ENCODE measurements at regions not wholly inside any gene's neighbourhood (a gene's known extent, or its start where the extent isn't known, plus 50 kb on each side); places are given as distances from the start of the nearest gene placed in this dataset.

DNA sequence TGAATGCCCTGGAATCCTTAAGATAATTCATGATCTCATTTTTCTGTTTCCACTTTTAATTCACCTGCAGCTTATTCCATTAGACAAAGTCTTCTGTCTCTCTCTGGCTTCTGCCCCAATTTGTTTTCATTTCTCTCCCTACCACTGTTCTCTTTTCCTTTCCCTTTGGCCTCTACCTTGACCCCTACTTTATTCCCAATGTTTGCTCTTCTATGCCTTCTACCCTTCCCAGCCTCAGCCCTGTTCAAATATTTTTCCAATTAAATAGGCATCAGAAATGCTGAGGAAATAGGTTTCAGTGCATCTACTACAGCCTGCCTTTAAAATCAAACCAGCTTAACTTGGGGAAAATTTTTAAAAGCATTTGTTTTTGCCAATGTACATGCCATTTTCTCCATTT lies 443.7 kb upstream of the CWC22 start:
- Mint-ChIP-seq H3K36me3 (ENCODE audit: low read depth) (no peaks in the 10 kb centered on the region), H3K4me3 (no peak overlapping the region), H3K9me3 (ENCODE audit: low read depth) (no peaks in the 10 kb centered on the region), H3K4me1 (no peaks in the 10 kb centered on the region), H3K27ac (no peak overlapping the region), H3K27me3 (no peaks in the 10 kb centered on the region)
- intact Hi-C loops (cut with DNase I, micrococcal nuclease), result no loop called here
- ChIA-PET POLR2A (no interaction called here), CTCF (no interaction called here)
- no peak for ATAC-seq
- DNase-seq, result no peak

DNA sequence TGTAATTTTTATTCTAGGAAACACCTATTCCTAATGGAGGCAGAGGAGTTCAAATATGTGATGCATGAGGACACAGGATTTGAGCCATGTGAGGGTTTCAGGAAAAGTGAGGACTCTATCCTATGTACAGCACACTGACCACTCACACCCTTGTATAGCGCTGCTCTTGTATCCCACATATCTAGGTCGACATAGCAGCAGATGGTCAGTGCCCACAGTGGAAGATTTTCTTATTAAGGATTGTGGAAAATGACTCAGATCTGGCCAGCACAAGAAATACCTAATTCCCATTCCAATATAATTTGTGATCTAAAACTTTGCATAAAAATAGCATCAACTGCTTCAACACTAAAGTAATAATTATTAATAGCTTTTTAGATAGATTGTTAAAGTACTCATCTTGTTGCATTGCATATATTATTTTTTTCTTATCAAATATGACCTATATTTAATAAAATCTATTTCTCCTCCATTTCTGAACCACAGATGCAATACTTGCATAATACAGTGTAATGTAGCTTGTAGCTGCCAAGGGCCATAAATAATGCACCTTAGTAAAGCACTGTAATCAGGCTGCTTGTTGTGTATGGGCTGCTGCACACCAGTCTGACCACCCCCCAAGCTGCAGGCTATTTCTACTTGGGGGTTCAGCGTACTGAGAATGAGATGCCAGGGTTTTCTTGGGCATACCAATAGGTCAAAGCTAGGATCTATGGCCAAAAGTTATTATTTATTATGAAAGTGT lies 442.2 kb upstream of the CWC22 start:
- CTCF ChIA-PET, result no interaction called here
- no peak overlapping the region for H3K4me3 Mint-ChIP-seq
- no peaks in the 10 kb centered on the region for H3K27me3 Mint-ChIP-seq
- no peaks in the 10 kb centered on the region for H3K9me3 Mint-ChIP-seq (ENCODE audit: low read depth)
- H3K36me3 Mint-ChIP-seq (ENCODE audit: low read depth), result no peaks in the 10 kb centered on the region
- intact Hi-C loops (cut with DNase I, micrococcal nuclease), result no loop called here
- H3K4me1 Mint-ChIP-seq, result no peaks in the 10 kb centered on the region
- H3K27ac Mint-ChIP-seq, result no peak overlapping the region
- no peak for ATAC-seq
- POLR2A ChIA-PET, result no interaction called here
- no peak for DNase-seq

DNA sequence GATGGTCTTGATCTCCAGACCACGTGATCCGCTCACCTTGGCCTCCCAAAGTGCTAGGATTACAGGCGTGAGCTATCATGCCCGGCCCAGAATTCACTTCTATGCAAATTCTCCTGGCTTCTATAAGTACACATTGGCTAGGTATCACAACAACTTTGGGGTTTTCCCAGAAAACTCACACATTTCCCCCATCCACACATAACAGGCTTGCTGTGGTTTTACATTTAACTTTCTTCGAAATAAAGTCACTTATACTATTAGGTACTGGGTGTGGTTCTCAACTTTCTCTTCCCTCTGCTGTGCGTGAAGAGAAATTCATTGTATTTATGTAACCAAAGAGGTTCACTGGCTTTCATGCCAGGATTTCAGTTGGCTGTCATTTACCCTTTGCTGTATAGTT lies 439.4 kb upstream of the CWC22 start:
- H3K27me3 Mint-ChIP-seq, result no peaks in the 10 kb centered on the region
- no peak overlapping the region for H3K4me3 Mint-ChIP-seq
- H3K36me3 Mint-ChIP-seq (ENCODE audit: low read depth), result no peaks in the 10 kb centered on the region
- ATAC-seq (no peak), DNase-seq (no peak)
- no peaks in the 10 kb centered on the region for H3K4me1 Mint-ChIP-seq
- POLR2A ChIA-PET, result no interaction called here
- CTCF ChIA-PET, result no interaction called here
- intact Hi-C loops (cut with DNase I, micrococcal nuclease), result no loop called here
- H3K27ac Mint-ChIP-seq, result no peak overlapping the region
- no peaks in the 10 kb centered on the region for H3K9me3 Mint-ChIP-seq (ENCODE audit: low read depth)

DNA sequence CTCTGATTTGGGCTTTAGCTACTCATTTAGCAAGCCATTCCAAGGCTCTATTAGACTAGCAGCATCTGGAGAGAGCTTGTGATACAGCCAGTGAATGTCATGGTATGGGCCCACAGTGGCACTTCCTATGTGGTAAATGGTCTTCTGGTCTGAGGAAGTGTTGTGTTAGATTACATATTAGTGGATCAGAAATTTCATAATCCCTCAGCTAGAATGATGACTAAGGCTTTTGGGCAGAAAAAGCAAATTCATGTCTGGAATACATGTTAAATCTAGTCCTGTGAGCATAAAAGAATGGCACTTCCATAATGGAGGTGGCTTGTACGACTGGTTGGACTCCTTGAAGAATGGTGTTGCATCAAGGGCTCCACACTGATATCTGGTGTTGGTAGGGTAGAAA lies 436.8 kb upstream of the CWC22 start:
- Mint-ChIP-seq H3K4me3 (no peak overlapping the region), H3K36me3 (ENCODE audit: low read depth) (no peaks in the 10 kb centered on the region), H3K27ac (no peak overlapping the region), H3K9me3 (ENCODE audit: low read depth) (no peaks in the 10 kb centered on the region), H3K27me3 (no peaks in the 10 kb centered on the region), H3K4me1 (no peaks in the 10 kb centered on the region)
- ChIA-PET CTCF (no interaction called here), POLR2A (no interaction called here)
- no peak for ATAC-seq
- no peak for DNase-seq
- intact Hi-C loops (cut with DNase I, micrococcal nuclease), result no loop called here

DNA sequence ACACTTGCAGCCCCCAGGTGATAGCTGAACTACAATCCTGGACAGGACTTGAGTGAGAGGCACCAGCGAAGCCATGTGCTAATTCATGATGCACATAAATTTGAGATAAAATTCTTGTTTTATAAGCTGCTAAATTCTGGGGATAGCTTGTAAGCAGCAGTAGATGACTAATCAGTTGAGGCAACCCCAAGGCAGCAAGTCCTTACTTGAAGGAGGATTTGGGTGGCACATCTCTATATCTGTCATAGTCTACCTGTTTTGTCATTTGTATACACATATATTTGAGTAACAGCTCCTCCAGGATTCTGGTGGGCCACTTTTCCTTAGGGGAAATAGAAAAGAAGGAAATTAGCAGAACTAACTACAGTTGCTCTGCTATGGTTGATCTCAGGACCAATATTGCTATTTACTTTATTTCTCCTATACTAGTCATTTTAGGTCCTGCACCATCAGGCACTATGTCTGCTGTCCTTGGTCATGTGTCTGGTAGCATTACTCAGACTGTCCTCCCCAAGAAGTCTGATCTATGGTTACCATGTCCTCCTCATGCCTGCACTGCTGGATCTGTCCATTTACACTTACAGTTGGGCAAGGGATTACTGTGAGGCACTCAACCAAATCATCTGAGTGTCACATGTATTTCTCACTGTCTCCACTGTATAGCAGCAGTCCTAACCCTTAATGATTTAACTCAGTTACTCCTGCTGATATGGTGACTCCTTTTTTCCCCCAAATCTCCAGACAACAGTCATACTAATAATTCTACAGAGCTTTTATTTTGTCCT lies 436.0 kb upstream of the CWC22 start:
- intact Hi-C loops (cut with DNase I, micrococcal nuclease), result no loop called here

DNA sequence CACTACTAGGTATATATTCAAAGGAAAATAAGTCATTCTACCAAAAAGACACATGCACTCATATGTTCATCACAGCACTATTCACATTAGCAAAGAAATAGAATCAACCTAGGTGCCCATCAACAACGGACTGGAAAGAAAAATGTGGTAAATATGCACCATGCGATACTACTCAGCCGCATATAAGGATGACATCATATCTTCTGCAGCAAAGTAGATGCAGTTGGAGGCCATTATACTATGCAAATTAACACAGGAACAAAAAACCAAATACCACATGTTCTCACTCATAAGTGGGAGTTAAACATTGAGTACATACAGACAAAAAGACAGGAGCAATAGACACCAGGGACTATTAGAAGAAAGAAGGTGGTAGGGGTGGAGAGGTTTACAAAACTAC lies 412.1 kb upstream of the CWC22 start:
- H3K27ac Mint-ChIP-seq, result no peak overlapping the region
- ChIA-PET POLR2A (no interaction called here), CTCF (no interaction called here)
- H3K27me3 Mint-ChIP-seq, result no peaks in the 10 kb centered on the region
- H3K9me3 Mint-ChIP-seq (ENCODE audit: low read depth), result peaks cover 4% of the 10 kb centered on the region
- H3K4me1 Mint-ChIP-seq, result no peaks in the 10 kb centered on the region
- no peaks in the 10 kb centered on the region for H3K36me3 Mint-ChIP-seq (ENCODE audit: low read depth)
- no peak for ATAC-seq
- H3K4me3 Mint-ChIP-seq, result no peak overlapping the region
- DNase-seq, result no peak
- intact Hi-C loops (cut with DNase I, micrococcal nuclease), result no loop called here

More for the DNA sequence above, 436.0 kb upstream of the CWC22 start:
- DNase-seq (no peak), ATAC-seq (no peak)
- Mint-ChIP-seq H3K36me3 (ENCODE audit: low read depth) (no peaks in the 10 kb centered on the region), H3K4me1 (no peaks in the 10 kb centered on the region), H3K27ac (no peak overlapping the region), H3K9me3 (ENCODE audit: low read depth) (no peaks in the 10 kb centered on the region), H3K4me3 (no peak overlapping the region), H3K27me3 (no peaks in the 10 kb centered on the region)
- CTCF ChIA-PET, result no interaction called here
- POLR2A ChIA-PET, result no interaction called here

DNA sequence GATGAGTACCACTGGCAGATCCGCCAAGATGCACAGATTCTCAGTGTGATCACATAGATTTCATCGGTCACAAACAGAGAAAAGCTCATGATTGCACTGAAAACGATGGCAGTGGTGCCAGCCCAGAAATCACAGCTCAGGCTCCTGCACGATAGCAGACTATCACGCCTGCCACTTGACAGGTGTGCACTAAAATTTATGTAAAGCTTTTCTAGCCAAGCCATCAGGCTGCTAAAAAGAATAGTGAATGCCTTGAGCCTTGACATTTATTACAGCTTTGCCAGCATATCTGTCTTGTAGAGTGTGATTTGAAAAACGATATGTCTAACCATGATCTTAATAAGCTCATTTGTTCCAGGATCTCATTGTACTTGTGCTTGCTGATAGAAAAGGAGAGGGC lies 409.5 kb upstream of the CWC22 start:
- Mint-ChIP-seq H3K27ac (no peak overlapping the region), H3K9me3 (ENCODE audit: low read depth) (peaks cover 4% of the 10 kb centered on the region), H3K4me3 (no peak overlapping the region), H3K4me1 (no peaks in the 10 kb centered on the region), H3K27me3 (no peaks in the 10 kb centered on the region), H3K36me3 (ENCODE audit: low read depth) (no peaks in the 10 kb centered on the region)
- no peak for DNase-seq
- no peak for ATAC-seq
- ChIA-PET CTCF (no interaction called here), POLR2A (no interaction called here)
- intact Hi-C loops (cut with DNase I, micrococcal nuclease), result no loop called here

DNA sequence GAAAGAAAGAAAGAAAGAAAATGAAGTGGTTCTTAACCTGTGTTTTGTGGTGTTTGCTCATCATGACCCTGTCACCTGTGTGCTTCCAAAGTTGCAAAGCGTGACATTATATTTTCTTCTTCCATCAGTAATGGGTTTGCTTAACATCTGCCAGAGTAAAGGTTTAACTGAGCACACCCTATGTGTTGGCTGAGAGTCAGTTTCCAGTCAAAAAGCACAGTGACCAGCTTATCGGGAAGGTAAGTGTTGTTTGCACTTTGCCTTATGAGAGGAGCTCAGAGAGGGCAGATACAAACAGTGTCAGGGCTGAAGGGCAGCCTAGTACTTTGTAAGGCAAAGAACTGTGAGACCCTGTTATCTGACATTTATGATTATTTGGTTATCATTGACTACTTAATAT lies 406.2 kb upstream of the CWC22 start:
- no peak overlapping the region for H3K27ac Mint-ChIP-seq
- CTCF ChIA-PET, result no interaction called here
- no peaks in the 10 kb centered on the region for H3K27me3 Mint-ChIP-seq
- no peak overlapping the region for H3K4me3 Mint-ChIP-seq
- H3K36me3 Mint-ChIP-seq (ENCODE audit: low read depth), result no peaks in the 10 kb centered on the region
- intact Hi-C loops (cut with DNase I, micrococcal nuclease), result no loop called here
- ATAC-seq (no peak), DNase-seq (no peak)
- H3K4me1 Mint-ChIP-seq, result no peaks in the 10 kb centered on the region
- H3K9me3 Mint-ChIP-seq (ENCODE audit: low read depth), result no peaks in the 10 kb centered on the region
- POLR2A ChIA-PET, result interaction anchor here (0.6 kb wide), 1 partner anchor 280 kb away, joined by 6 read pairs; no protein-coding TSS in a partner anchor

DNA sequence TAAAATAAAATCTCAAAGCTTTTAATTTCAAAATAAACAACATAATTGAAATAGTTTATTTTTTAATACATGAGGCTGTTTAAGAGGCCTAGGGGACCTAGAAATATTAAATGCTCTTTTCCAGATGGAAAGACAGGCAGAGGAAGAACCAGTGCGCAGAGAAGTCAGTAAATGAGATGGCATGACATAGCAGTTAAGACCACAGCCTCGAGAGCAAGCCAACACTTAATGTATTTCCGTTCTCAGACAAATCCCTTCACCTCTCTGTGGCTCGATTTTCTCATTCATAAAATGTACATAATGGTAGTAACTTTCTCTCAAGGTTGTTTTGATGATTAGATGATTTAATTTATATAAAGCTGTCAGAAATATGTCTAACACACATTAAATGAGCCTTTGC lies 405.1 kb upstream of the CWC22 start:
- Mint-ChIP-seq H3K36me3 (ENCODE audit: low read depth) (no peaks in the 10 kb centered on the region), H3K27me3 (no peaks in the 10 kb centered on the region), H3K4me3 (no peak overlapping the region), H3K27ac (no peak overlapping the region), H3K9me3 (ENCODE audit: low read depth) (no peaks in the 10 kb centered on the region), H3K4me1 (no peaks in the 10 kb centered on the region)
- POLR2A ChIA-PET, result no interaction called here
- intact Hi-C loops (cut with DNase I, micrococcal nuclease), result no loop called here
- ATAC-seq (no peak), DNase-seq (no peak)
- CTCF ChIA-PET, result no interaction called here

DNA sequence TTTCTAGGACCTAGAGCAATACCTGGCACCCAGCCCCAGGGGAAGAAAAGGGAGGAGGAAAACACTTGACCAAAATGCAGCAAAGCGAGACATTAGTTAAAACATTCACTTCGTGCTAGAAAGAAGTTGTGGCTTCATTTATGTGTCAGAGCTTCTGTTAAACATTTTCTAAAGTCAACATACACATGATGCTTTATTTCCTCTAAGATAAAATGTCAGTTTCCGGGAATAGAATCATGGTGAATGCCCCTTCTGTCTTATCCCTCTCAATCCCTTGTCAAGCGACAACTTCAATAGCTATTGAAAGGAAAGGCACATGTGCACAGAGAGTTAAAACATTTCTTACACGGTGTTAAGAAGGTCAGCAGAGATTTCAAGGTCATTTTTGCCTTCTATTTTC lies 404.6 kb upstream of the CWC22 start:
- no peak overlapping the region for H3K27ac Mint-ChIP-seq
- ChIA-PET CTCF (interaction anchor here (0.7 kb wide), 1 partner anchor 11 kb away, joined by 4 read pairs; no protein-coding TSS in a partner anchor), POLR2A (no interaction called here)
- no peak overlapping the region for H3K4me3 Mint-ChIP-seq
- DNase-seq (no peak), ATAC-seq (no peak)
- intact Hi-C loops (cut with DNase I, micrococcal nuclease), result no loop called here
- no peaks in the 10 kb centered on the region for H3K9me3 Mint-ChIP-seq (ENCODE audit: low read depth)
- no peaks in the 10 kb centered on the region for H3K36me3 Mint-ChIP-seq (ENCODE audit: low read depth)
- no peaks in the 10 kb centered on the region for H3K27me3 Mint-ChIP-seq
- no peaks in the 10 kb centered on the region for H3K4me1 Mint-ChIP-seq

DNA sequence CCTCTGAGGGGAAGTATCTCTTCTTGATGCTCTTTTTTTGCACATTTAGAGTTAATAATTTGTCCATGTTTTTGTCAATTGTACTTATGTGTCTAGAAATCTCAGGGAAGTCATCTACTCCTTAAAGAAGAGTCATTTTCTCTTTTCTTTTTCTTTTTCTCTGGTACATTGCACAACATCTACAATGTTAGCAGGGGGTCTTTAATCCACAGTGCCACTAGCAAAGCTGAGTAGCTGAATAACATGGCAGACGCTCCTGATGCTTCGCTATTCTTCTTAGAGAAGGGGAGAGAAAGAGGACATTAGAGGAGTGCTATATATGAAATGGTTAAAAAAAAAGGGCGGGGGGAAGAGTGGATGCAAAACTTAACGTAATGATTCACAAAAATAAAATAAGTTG lies 399.6 kb upstream of the CWC22 start:
- no peak for DNase-seq
- Mint-ChIP-seq H3K36me3 (ENCODE audit: low read depth) (no peaks in the 10 kb centered on the region), H3K27me3 (no peaks in the 10 kb centered on the region), H3K9me3 (ENCODE audit: low read depth) (no peaks in the 10 kb centered on the region), H3K4me3 (no peak overlapping the region), H3K27ac (no peak overlapping the region), H3K4me1 (no peaks in the 10 kb centered on the region)
- ChIA-PET CTCF (no interaction called here), POLR2A (no interaction called here)
- ATAC-seq, result no peak
- intact Hi-C loops (cut with DNase I, micrococcal nuclease), result no loop called here

DNA sequence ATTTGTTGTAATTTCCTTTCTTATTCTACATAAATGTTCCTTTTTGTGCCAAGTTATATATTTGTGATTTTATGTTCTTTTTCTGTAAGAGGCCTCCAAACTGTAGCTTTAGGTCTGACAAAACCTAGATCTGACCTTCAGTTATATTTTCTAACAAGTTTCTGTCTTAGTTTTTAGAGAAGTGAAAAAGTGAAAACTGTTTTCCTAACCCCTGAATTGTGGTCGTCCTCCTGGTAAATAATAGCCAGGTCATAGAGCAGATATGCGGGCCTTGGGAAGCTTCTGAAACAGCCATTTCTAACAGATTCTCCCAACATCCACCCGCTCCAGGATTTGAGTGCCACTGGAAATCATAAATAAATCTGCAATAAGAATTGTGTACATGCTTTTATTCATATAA lies 398.4 kb upstream of the CWC22 start:
- intact Hi-C loops (cut with DNase I, micrococcal nuclease), result no loop called here
- ChIA-PET POLR2A (no interaction called here), CTCF (no interaction called here)
- Mint-ChIP-seq H3K27ac (no peak overlapping the region), H3K27me3 (no peaks in the 10 kb centered on the region), H3K9me3 (ENCODE audit: low read depth) (no peaks in the 10 kb centered on the region), H3K36me3 (ENCODE audit: low read depth) (no peaks in the 10 kb centered on the region), H3K4me1 (no peaks in the 10 kb centered on the region), H3K4me3 (no peak overlapping the region)
- DNase-seq, result no peak
- ATAC-seq, result no peak
